BLaER1 treated with 17β-estradiol and CSF1 and Interleukin-3, amounts not matched to agents 10 nM and 100 nM (cell line): ENCODE measurements at regions not wholly inside any gene's neighbourhood (a gene's known extent, or its start where the extent isn't known, plus 50 kb on each side); places are given as distances from the start of the nearest gene placed in this dataset.
A peak's percentile ranks its signal among the peaks of the same experiment; 100 is the strongest.
"Not testable (repeated sequence)": the region's sequence is repeated elsewhere in the genome, so short reads cannot be mapped to it uniquely, and the experiment has no call there.

ENCODE experiments used
- H3K27ac ChIP-seq, 11 experiments: shearing (Covaris generic); formaldehyde crosslinking; 2 replicates each; pipeline ENCODE4 v1.8.1; 2022
- H3K27me3 ChIP-seq, 11 experiments: shearing (Covaris generic); formaldehyde crosslinking; 2 replicates each; pipeline ENCODE4 v1.8.1; 2022
- H3K36me3 ChIP-seq, 11 experiments: shearing (Covaris generic); formaldehyde crosslinking; 2 replicates each; pipeline ENCODE4 v1.8.1; 2022
- H3K4me1 ChIP-seq, 10 experiments: shearing (Covaris generic); formaldehyde crosslinking; 2 replicates each; pipeline ENCODE4 v1.8.1; 2022
- H3K4me2 ChIP-seq, 11 experiments: shearing (Covaris generic); formaldehyde crosslinking; 2 replicates each; pipeline ENCODE4 v1.8.1; 2022
- H3K4me3 ChIP-seq, 10 experiments: shearing (Covaris generic); formaldehyde crosslinking; 2 replicates each; pipeline ENCODE4 v1.8.1; 2022
- H3K9ac ChIP-seq, 11 experiments: shearing (Covaris generic); formaldehyde crosslinking; 2 replicates each; pipeline ENCODE4 v1.8.1; 2022
- H3K9me3 ChIP-seq, 11 experiments: shearing (Covaris generic); formaldehyde crosslinking; replicated peaks in 1 of 11; 2 replicates each; pipeline ENCODE4 v1.8.1; 2022
- H4K20me1 ChIP-seq, 11 experiments: shearing (Covaris generic); formaldehyde crosslinking; 2 replicates each; pipeline ENCODE4 v1.8.1; 2022
- Cebpa-rat ChIP-seq, 11 experiments: shearing (Covaris generic); IDR thresholded peaks; 2 replicates each; pipeline ENCODE4 v1.8.1; 2022

GRCh38 chr3:27010834-27011233 lies 358.3 kb downstream of the NEK10 start:
- Histone ChIP-seq H3K4me2 (no peak overlapping the region), H3K27me3 (no peaks in the 10 kb centered on the region), H4K20me1 (no peaks in the 10 kb centered on the region), H3K9ac (no peak overlapping the region), H3K4me3 (no peak overlapping the region), H3K4me1 (peaks cover 0 to 8% (median 2%) of the 10 kb centered on the region in 10 experiments; a peak in 8 of 20 replicates), H3K9me3 (peaks cover 3 to 10% (median 7%) of the 10 kb centered on the region in 11 experiments; a peak in 21 of 22 replicates), H3K36me3 (no peaks in the 10 kb centered on the region), H3K27ac (no peak overlapping the region)
- TF ChIP-seq Cebpa-rat (IDR thresholded peaks at IDR 0.05): no peak

GRCh38 chr3:27022096-27022761 lies 347.0 kb downstream of the NEK10 start:
- H3K27me3 ChIP-seq: no peaks in the 10 kb centered on the region
- H3K4me2 ChIP-seq: peak overlapping the region; percentile 60 to 82 (median 73)
- 0 out of 22 replicates have a peak, but pooled peaks cover 0 to 3% (median 0%) of the 10 kb centered on the region in 11 experiments for H3K36me3 ChIP-seq
- no peak overlapping the region for H3K4me3 ChIP-seq
- TF ChIP-seq Cebpa-rat (IDR thresholded peaks at IDR 0.05): no peak
- H3K9me3 ChIP-seq: peaks cover 0 to 22% (median 13%) of the 10 kb centered on the region in 11 experiments; a peak in 13 of 22 replicates
- H3K4me1 ChIP-seq: peaks cover 43 to 74% (median 62%) of the 10 kb centered on the region in 10 experiments
- no peaks in the 10 kb centered on the region for H4K20me1 ChIP-seq
- peak overlapping the region in 6 of 11 experiments; percentile 7 to 72 (median 34); a peak in 6 of 22 replicates for H3K27ac ChIP-seq
- 0 out of 22 replicates have a peak overlapping the region, but pooled peaks of 1 of the 11 experiments have one; percentile 7 for H3K9ac ChIP-seq

GRCh38 chr3:27024493-27024892 lies 344.7 kb downstream of the NEK10 start:
- Histone ChIP-seq H3K27ac (peak overlapping the region in 8 of 11 experiments; percentile 33 to 72 (median 58); a peak in 14 of 22 replicates), H3K4me2 (peak overlapping the region; percentile 67 to 82 (median 73)), H3K36me3 (no peaks in the 10 kb centered on the region), H4K20me1 (no peaks in the 10 kb centered on the region), H3K9ac (peak overlapping the region in 1 of 11 experiments; percentile 28; a peak in 2 of 22 replicates), H3K27me3 (no peaks in the 10 kb centered on the region), H3K4me3 (no peak overlapping the region), H3K4me1 (peaks cover 43 to 70% (median 55%) of the 10 kb centered on the region in 10 experiments), H3K9me3 (peaks cover 0 to 28% (median 17%) of the 10 kb centered on the region in 11 experiments; a peak in 12 of 22 replicates)
- TF ChIP-seq Cebpa-rat (IDR thresholded peaks at IDR 0.05): no peak

GRCh38 chr3:27025718-27026117 lies 343.5 kb downstream of the NEK10 start:
- TF ChIP-seq Cebpa-rat (IDR thresholded peaks at IDR 0.05): no peak
- Histone ChIP-seq H3K27ac (peak overlapping the region in 6 of 11 experiments; percentile 20 to 53 (median 40); a peak in 7 of 22 replicates), H3K36me3 (no peaks in the 10 kb centered on the region), H3K4me1 (peaks cover 43 to 70% (median 53%) of the 10 kb centered on the region in 10 experiments), H3K9me3 (peaks cover 0 to 28% (median 17%) of the 10 kb centered on the region in 11 experiments; a peak in 13 of 22 replicates), H3K27me3 (no peaks in the 10 kb centered on the region), H3K4me2 (peak overlapping the region; percentile 67 to 82 (median 73)), H3K9ac (no peak overlapping the region), H4K20me1 (no peaks in the 10 kb centered on the region), H3K4me3 (no peak overlapping the region)

GRCh38 chr3:27031476-27031875 lies 337.7 kb downstream of the NEK10 start:
- no peak for TF ChIP-seq Cebpa-rat (IDR thresholded peaks at IDR 0.05)
- no peak overlapping the region for H3K9ac ChIP-seq
- peaks cover 15 to 60% (median 42%) of the 10 kb centered on the region in 11 experiments for H3K9me3 ChIP-seq
- no peak overlapping the region for H3K4me3 ChIP-seq
- no peaks in the 10 kb centered on the region for H3K27me3 ChIP-seq
- H3K27ac ChIP-seq: peak overlapping the region in 3 of 11 experiments; percentile 19 to 45 (median 41); a peak in 6 of 22 replicates
- H4K20me1 ChIP-seq: no peaks in the 10 kb centered on the region
- no peaks in the 10 kb centered on the region for H3K36me3 ChIP-seq
- peaks cover 10 to 44% (median 25%) of the 10 kb centered on the region in 10 experiments for H3K4me1 ChIP-seq
- H3K4me2 ChIP-seq: peak overlapping the region in 8 of 11 experiments; percentile 2 to 64 (median 54); a peak in 14 of 22 replicates

GRCh38 chr3:27034255-27034654 lies 334.9 kb downstream of the NEK10 start:
- H3K4me3 ChIP-seq: no peak overlapping the region
- no peak for TF ChIP-seq Cebpa-rat (IDR thresholded peaks at IDR 0.05)
- peaks cover 15 to 37% (median 25%) of the 10 kb centered on the region in 11 experiments for H3K9me3 ChIP-seq
- H3K27me3 ChIP-seq: no peaks in the 10 kb centered on the region
- no peak overlapping the region for H3K4me2 ChIP-seq
- no peaks in the 10 kb centered on the region for H3K36me3 ChIP-seq
- no peak overlapping the region for H3K27ac ChIP-seq
- H3K9ac ChIP-seq: no peak overlapping the region
- H3K4me1 ChIP-seq: peaks cover 12 to 38% (median 25%) of the 10 kb centered on the region in 10 experiments
- no peaks in the 10 kb centered on the region for H4K20me1 ChIP-seq

- no peak for TF ChIP-seq Cebpa-rat (IDR thresholded peaks at IDR 0.05)
- no peak overlapping the region for H3K9ac ChIP-seq
- no peaks in the 10 kb centered on the region for H3K36me3 ChIP-seq
- no peak overlapping the region for H3K4me3 ChIP-seq
- H4K20me1 ChIP-seq: no peaks in the 10 kb centered on the region
- no peak overlapping the region for H3K27ac ChIP-seq
- no peak overlapping the region for H3K4me2 ChIP-seq
- H3K27me3 ChIP-seq: no peaks in the 10 kb centered on the region
- H3K9me3 ChIP-seq: peaks cover 0 to 11% (median under 1%) of the 10 kb centered on the region in 11 experiments; a peak in 4 of 22 replicates
- H3K4me1 ChIP-seq: peaks cover 5 to 10% (median 7%) of the 10 kb centered on the region in 10 experiments; a peak in 17 of 20 replicates
These were observed 328.5 kb downstream of the NEK10 start for GRCh38 chr3:27040674-27041073.

- not testable (repeated sequence) for H3K4me1 ChIP-seq, H3K9me3 ChIP-seq, H3K36me3 ChIP-seq, H3K4me3 ChIP-seq, H3K4me2 ChIP-seq, H3K9ac ChIP-seq, H4K20me1 ChIP-seq, H3K27me3 ChIP-seq, H3K27ac ChIP-seq
These were observed 326.6 kb downstream of the NEK10 start for GRCh38 chr3:27042541-27042940.

GRCh38 chr3:27043328-27043955 lies 325.7 kb downstream of the NEK10 start:
- no peak for TF ChIP-seq Cebpa-rat (IDR thresholded peaks at IDR 0.05)
- no peaks in the 10 kb centered on the region for H3K36me3 ChIP-seq
- H3K4me1 ChIP-seq: peaks cover 0 to 3% (median 0%) of the 10 kb centered on the region in 10 experiments; a peak in 1 of 20 replicates
- peaks cover 0 to 16% (median 13%) of the 10 kb centered on the region in 11 experiments; a peak in 17 of 22 replicates for H3K9me3 ChIP-seq
- H3K4me2 ChIP-seq: no peak overlapping the region
- no peak overlapping the region for H3K27ac ChIP-seq
- H3K9ac ChIP-seq: no peak overlapping the region
- H3K4me3 ChIP-seq: no peak overlapping the region
- H3K27me3 ChIP-seq: no peaks in the 10 kb centered on the region
- no peaks in the 10 kb centered on the region for H4K20me1 ChIP-seq
